PFSK-1 (cell line): ENCODE measurements at regions not wholly inside any gene's neighbourhood (a gene's known extent, or its start where the extent isn't known, plus 50 kb on each side); places are given as distances from the start of the nearest gene placed in this dataset.

ENCODE experiments used
- POLR2AphosphoS5 ChIP-seq: IDR thresholded peaks from 2 replicates; pipeline ENCODE4 v1.6.1; 2012; ENCODE audit warnings: low read depth, mild to moderate bottlenecking, control low read depth, low read length, moderate library complexity
- SIN3A ChIP-seq: IDR thresholded peaks from 2 replicates; pipeline ENCODE4 v1.6.1; 2012; ENCODE audit warnings: mild to moderate bottlenecking, low read length, moderate library complexity, borderline replicate concordance; ENCODE audit not compliant: insufficient read depth
- TAF1 ChIP-seq: IDR thresholded peaks from 2 replicates; pipeline ENCODE4 v1.6.1; 2012; ENCODE audit warnings: low read length, control low read depth, borderline replicate concordance; ENCODE audit not compliant: insufficient read depth
- TF ChIP-seq, protein P1 (sequence below), 2 experiments: IDR thresholded peaks; 2 replicates each; pipeline versions ENCODE4 v1.6.1 to v1.8.0; 2011 to 2012; ENCODE audit warnings: low read depth in 2 of 2, low read length in 2 of 2, control low read depth in 1 of 2, inconsistent platforms in 1 of 2, mild to moderate bottlenecking in 1 of 2, moderate library complexity in 1 of 2; ENCODE audit not compliant: insufficient read depth in 1 of 2

DNA sequence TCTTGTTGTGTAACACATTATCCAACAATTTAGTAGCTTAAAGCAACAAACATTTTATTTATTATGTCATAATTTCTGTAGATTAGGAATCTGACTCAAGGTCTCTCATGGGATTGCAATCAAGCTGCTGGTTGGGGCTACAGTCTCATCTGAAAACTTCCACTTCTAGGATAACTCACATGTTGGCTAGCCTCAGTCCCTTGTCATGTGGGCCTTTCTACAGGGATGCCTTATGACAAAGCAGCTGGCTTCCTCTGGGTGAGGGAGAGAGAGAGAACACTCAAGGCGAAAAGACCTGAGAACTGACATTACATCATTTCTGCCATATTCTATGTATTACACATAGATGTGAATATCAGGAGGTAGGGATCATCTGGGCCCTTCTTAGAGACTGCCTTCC lies 317.9 kb upstream of the VRK2 start:
- TF ChIP-seq, protein P1, sequence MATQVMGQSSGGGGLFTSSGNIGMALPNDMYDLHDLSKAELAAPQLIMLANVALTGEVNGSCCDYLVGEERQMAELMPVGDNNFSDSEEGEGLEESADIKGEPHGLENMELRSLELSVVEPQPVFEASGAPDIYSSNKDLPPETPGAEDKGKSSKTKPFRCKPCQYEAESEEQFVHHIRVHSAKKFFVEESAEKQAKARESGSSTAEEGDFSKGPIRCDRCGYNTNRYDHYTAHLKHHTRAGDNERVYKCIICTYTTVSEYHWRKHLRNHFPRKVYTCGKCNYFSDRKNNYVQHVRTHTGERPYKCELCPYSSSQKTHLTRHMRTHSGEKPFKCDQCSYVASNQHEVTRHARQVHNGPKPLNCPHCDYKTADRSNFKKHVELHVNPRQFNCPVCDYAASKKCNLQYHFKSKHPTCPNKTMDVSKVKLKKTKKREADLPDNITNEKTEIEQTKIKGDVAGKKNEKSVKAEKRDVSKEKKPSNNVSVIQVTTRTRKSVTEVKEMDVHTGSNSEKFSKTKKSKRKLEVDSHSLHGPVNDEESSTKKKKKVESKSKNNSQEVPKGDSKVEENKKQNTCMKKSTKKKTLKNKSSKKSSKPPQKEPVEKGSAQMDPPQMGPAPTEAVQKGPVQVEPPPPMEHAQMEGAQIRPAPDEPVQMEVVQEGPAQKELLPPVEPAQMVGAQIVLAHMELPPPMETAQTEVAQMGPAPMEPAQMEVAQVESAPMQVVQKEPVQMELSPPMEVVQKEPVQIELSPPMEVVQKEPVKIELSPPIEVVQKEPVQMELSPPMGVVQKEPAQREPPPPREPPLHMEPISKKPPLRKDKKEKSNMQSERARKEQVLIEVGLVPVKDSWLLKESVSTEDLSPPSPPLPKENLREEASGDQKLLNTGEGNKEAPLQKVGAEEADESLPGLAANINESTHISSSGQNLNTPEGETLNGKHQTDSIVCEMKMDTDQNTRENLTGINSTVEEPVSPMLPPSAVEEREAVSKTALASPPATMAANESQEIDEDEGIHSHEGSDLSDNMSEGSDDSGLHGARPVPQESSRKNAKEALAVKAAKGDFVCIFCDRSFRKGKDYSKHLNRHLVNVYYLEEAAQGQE (IDR thresholded peaks at IDR 0.05; ENCODE audit: insufficient read depth in 1 of 2, low read depth in 2 of 2, low read length in 2 of 2) = no peak
- TF ChIP-seq POLR2AphosphoS5 (no peak), SIN3A (no peak), TAF1 (no peak)
